ENCODE measurements at regions not wholly inside any gene's neighbourhood (a gene's known extent, or its start where the extent isn't known, plus 50 kb on each side); places are given as distances from the start of the nearest gene placed in this dataset.

DNA sequence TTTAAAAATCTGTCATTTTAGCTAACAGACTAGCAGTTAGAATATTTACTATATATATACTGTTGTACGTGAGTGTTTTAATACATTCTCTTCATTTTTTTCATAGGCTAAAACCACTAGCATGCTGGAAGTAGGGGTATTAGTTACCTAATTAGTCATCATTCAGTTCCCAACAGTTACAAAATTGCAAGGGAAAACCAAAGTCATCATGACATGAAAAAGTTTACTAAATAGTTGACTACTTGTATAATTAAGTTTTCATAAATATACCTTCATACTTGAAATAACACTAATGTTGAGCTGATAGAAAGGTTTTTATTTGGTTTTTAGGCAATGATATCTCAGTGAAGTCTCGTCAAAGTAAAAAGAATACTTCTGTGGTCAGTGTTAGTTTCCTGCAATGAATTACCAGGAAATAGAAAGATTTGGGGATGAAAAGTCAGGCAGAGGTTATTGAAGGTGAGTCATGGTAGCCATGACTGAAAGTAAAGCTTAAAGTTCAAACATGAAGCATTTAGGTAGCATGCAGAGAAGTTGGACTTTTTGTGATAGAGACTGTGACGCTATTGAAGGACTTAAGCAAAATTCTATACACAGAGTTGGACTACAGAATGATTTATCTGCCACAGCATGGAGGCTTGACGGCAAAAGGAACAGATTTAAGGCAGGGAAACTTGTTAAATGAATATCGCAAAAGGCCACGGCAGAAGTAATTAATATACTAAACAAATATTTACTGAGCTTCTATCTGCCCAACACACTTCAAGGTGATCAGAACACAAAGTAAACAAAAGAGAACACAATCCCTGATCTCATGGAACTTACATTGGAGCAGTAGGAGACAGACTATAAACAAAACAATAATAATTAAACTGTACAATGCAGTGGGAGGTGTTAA, 828.1 kb upstream of the FAT3 start:
- intact Hi-C loops (cut with DNase I), result no loop called here
- no peaks in the 10 kb centered on the region for H3K36me3 ChIP-seq
- peaks cover 0 to 3% (median under 1%) of the 10 kb centered on the region in 4 donors for H3K9me3 ChIP-seq
- H3K4me1 ChIP-seq, result peaks cover 8 to 28% (median 26%) of the 10 kb centered on the region in 4 donors
- TF ChIP-seq EP300 (IDR thresholded peaks at IDR 0.05) (no peak), POLR2AphosphoS5 (IDR thresholded peaks at IDR 0.05) (no peak), POLR2A (IDR thresholded peaks at IDR 0.05; ENCODE audit: low read depth) (no peak)
- TF ChIP-seq, protein P1, sequence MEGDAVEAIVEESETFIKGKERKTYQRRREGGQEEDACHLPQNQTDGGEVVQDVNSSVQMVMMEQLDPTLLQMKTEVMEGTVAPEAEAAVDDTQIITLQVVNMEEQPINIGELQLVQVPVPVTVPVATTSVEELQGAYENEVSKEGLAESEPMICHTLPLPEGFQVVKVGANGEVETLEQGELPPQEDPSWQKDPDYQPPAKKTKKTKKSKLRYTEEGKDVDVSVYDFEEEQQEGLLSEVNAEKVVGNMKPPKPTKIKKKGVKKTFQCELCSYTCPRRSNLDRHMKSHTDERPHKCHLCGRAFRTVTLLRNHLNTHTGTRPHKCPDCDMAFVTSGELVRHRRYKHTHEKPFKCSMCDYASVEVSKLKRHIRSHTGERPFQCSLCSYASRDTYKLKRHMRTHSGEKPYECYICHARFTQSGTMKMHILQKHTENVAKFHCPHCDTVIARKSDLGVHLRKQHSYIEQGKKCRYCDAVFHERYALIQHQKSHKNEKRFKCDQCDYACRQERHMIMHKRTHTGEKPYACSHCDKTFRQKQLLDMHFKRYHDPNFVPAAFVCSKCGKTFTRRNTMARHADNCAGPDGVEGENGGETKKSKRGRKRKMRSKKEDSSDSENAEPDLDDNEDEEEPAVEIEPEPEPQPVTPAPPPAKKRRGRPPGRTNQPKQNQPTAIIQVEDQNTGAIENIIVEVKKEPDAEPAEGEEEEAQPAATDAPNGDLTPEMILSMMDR (IDR thresholded peaks at IDR 0.05), result no peak
- no peak for DNase-seq (ENCODE audit: extremely low spot score)
- no peak overlapping the region for H3K27ac ChIP-seq (replicated peaks in 1 of 4)
- H3K4me3 ChIP-seq, result no peak overlapping the region
- H3K27me3 ChIP-seq, result no peaks in the 10 kb centered on the region
- WGBS, result 86% methylated on average over 6 of the region's 6 CpGs

DNA sequence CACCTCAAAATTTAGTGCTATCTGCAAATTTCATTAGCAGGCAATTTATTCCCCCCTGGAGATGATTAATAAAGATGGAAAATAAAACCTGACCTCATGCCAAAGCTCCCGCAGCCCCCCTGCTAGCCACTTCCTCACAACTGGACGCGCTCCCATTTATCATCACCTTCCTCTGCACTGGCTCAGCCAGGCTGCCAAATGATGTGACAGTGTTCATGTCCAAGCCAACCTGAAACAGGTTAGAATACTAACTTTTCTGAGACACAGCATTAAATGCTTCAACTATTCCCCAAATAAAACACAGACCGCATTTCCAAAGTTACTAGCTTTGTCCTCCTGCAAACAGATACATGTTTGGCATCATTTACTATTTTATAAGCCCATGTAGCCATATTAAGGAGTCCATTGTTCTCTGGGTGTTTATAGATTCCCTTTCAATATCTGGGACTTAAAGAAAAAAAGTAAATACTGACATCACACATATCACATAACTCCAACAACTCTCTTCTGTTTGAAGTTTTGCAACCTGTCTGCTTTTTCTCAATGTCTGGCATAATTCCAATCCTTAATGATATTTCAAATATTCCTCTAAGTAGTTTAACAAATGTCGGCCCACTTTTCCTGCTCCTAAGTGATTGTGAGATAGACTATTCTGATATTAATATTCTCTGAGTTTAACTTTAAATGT, 829.7 kb upstream of the FAT3 start:
- Histone ChIP-seq H3K27ac (replicated peaks in 1 of 4) (peak overlapping the region in 3 of 4 donors; percentile 20 to 33 (median 31)), H3K36me3 (no peaks in the 10 kb centered on the region), H3K27me3 (no peaks in the 10 kb centered on the region), H3K9me3 (no peaks in the 10 kb centered on the region), H3K4me3 (no peak overlapping the region), H3K4me1 (peaks cover 8 to 29% (median 26%) of the 10 kb centered on the region in 4 donors)
- intact Hi-C loops (cut with DNase I), result no loop called here
- TF ChIP-seq POLR2AphosphoS5 (IDR thresholded peaks at IDR 0.05) (peak in 1 of 2 donors; percentile 44), POLR2A (IDR thresholded peaks at IDR 0.05; ENCODE audit: low read depth) (no peak)
- no peak for DNase-seq (ENCODE audit: extremely low spot score)
- 19% methylated on average over 5 of the region's 5 CpGs for WGBS

DNA sequence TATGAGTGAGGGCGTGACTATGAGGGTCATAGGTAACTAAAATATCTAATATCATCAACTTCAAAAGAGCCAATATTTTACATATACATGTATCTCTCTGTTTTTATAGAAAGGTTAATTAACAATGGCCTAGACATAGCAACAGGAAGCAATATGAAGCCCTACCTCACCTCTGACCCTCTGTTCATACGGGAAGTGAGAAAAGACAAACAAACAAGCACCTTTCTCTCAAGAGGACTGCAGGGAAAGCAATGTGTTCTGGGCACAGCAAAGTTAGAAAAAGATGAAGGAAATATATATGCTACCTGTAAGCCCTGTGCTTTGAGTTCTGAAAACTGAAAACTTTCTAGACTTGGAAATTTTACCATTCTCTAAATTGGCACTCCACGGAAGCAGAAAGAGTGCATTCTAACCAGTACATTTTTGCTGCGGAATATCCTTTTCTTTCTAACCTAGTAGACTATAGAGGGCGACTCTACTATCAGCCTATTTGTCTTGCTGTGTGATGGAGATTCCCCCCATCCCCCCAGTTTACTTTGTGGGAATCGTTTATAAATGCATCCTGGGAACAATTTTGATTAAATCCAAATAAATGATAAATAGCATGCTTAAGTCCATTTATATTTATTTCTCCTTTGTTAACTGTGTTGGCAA, 830.4 kb upstream of the FAT3 start:
- no peak overlapping the region for H3K4me3 ChIP-seq
- no peaks in the 10 kb centered on the region for H3K27me3 ChIP-seq
- peaks cover 8 to 29% (median 26%) of the 10 kb centered on the region in 4 donors for H3K4me1 ChIP-seq
- no peak for TF ChIP-seq EP300 (IDR thresholded peaks at IDR 0.05)
- TF ChIP-seq POLR2AphosphoS5 (IDR thresholded peaks at IDR 0.05), result no peak
- no peak for TF ChIP-seq POLR2A (IDR thresholded peaks at IDR 0.05; ENCODE audit: low read depth)
- TF ChIP-seq, protein P1 (IDR thresholded peaks at IDR 0.05), result no peak
- H3K27ac ChIP-seq (replicated peaks in 1 of 4), result peak overlapping the region in 3 of 4 donors; percentile 20 to 33 (median 31)
- no peaks in the 10 kb centered on the region for H3K36me3 ChIP-seq
- intact Hi-C loops (cut with DNase I), result no loop called here
- no peaks in the 10 kb centered on the region for H3K9me3 ChIP-seq
- no peak for DNase-seq (ENCODE audit: extremely low spot score)
- 50% methylated on average over 6 of the region's 6 CpGs for WGBS

DNA sequence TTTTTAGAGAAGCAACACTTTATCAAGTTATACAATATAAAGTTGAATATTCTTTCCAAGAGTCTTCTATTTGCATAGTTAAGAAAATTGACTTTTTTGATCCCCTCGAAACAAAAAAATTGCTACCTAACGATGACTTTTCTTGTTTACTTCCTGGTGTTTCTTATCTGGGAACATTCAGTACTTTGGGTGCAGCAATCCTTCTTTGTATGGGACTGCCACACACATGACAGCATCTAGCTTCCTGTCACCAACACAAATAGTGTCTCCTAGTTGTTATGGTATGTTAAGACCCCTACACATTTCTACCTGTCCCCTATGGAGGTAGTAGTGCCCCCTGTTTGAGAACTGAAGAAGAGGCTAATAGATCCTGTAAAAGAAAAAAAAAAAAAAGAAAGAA, 841.7 kb upstream of the FAT3 start:
- intact Hi-C loops (cut with DNase I), result no loop called here

More for the DNA sequence above, 841.7 kb upstream of the FAT3 start:
- DNase-seq (ENCODE audit: extremely low spot score), result no peak
- TF ChIP-seq, protein P1 (IDR thresholded peaks at IDR 0.05), result no peak
- TF ChIP-seq POLR2AphosphoS5 (IDR thresholded peaks at IDR 0.05) (no peak), EP300 (IDR thresholded peaks at IDR 0.05) (no peak), POLR2A (IDR thresholded peaks at IDR 0.05; ENCODE audit: low read depth) (no peak)
- Histone ChIP-seq H3K36me3 (no peaks in the 10 kb centered on the region), H3K4me3 (no peak overlapping the region), H3K27me3 (no peaks in the 10 kb centered on the region), H3K4me1 (peaks cover 0 to 20% (median 5%) of the 10 kb centered on the region in 4 donors), H3K27ac (replicated peaks in 1 of 4) (no peak overlapping the region), H3K9me3 (no peaks in the 10 kb centered on the region)
- 84% methylated on average over 2 of the region's 2 CpGs for WGBS
